Glutamatergic neuron (in vitro differentiated cells): ENCODE measurements at regions not wholly inside any gene's neighbourhood (a gene's known extent, or its start where the extent isn't known, plus 50 kb on each side); places are given as distances from the start of the nearest gene placed in this dataset.

Source experiments
- DNase-seq: peaks from one replicate; pipeline ENCODE4 v3.0.0; 2022
- H3K27ac Mint-ChIP-seq: one replicate; pipeline ENCODE4 v1.8.0; 2020; ENCODE audit warnings: mild to moderate bottlenecking, mixed read lengths, inconsistent platforms; ENCODE audit not compliant: unreplicated experiment
- H3K27me3 Mint-ChIP-seq: one replicate; pipeline ENCODE4 v1.8.0; 2020; ENCODE audit warnings: mild to moderate bottlenecking, moderate library complexity, mixed read lengths, inconsistent platforms; ENCODE audit not compliant: unreplicated experiment
- H3K36me3 Mint-ChIP-seq: one replicate; pipeline ENCODE4 v1.8.0; 2020; ENCODE audit warnings: mild to moderate bottlenecking, mixed read lengths, inconsistent platforms; ENCODE audit not compliant: unreplicated experiment
- H3K4me1 Mint-ChIP-seq: one replicate; pipeline ENCODE4 v1.8.0; 2020; ENCODE audit warnings: mild to moderate bottlenecking, low read depth, mixed read lengths, inconsistent platforms; ENCODE audit not compliant: unreplicated experiment
- H3K4me3 Mint-ChIP-seq: one replicate; pipeline ENCODE4 v1.8.0; 2020; ENCODE audit warnings: mild to moderate bottlenecking, mixed read lengths, inconsistent platforms; ENCODE audit not compliant: unreplicated experiment
- H3K9me3 Mint-ChIP-seq: one replicate; pipeline ENCODE4 v1.8.0; 2020; ENCODE audit warnings: mild to moderate bottlenecking, moderate library complexity, mixed read lengths, inconsistent platforms; ENCODE audit not compliant: unreplicated experiment
- CTCF ChIP-seq: fragments of 200-600 bp; sonication (generic); IDR thresholded peaks from one replicate; pipeline ENCODE4 v1.5.0; 2021; ENCODE audit not compliant: partially characterized antibody, unreplicated experiment

- DNase-seq: no peak
- peaks cover 6% of the 10 kb centered on the region for H3K9me3 Mint-ChIP-seq
- peaks cover 14% of the 10 kb centered on the region for H3K36me3 Mint-ChIP-seq
- no peak overlapping the region for H3K27ac Mint-ChIP-seq
- no peak overlapping the region for H3K4me3 Mint-ChIP-seq
- peaks cover 2% of the 10 kb centered on the region for H3K27me3 Mint-ChIP-seq
- no peak for TF ChIP-seq CTCF
- H3K4me1 Mint-ChIP-seq: no peaks in the 10 kb centered on the region
Observed at GRCh38 chr1:232748910-232749368, 56.3 kb upstream of the MAP10 start.

GRCh38 chr1:232751393-232752140, 53.6 kb upstream of the MAP10 start:
- Mint-ChIP-seq H3K27me3 (peaks cover 2% of the 10 kb centered on the region), H3K4me3 (no peak overlapping the region), H3K9me3 (peaks cover 6% of the 10 kb centered on the region), H3K4me1 (no peaks in the 10 kb centered on the region), H3K36me3 (peaks cover 14% of the 10 kb centered on the region), H3K27ac (no peak overlapping the region)
- TF ChIP-seq CTCF: no peak
- no peak for DNase-seq

- TF ChIP-seq CTCF: no peak
- Mint-ChIP-seq H3K36me3 (peaks cover 14% of the 10 kb centered on the region), H3K27ac (no peak overlapping the region), H3K4me3 (no peak overlapping the region), H3K9me3 (peaks cover 6% of the 10 kb centered on the region), H3K27me3 (peaks cover 2% of the 10 kb centered on the region), H3K4me1 (no peaks in the 10 kb centered on the region)
- no peak for DNase-seq
Observed at GRCh38 chr1:232752365-232752764, 52.9 kb upstream of the MAP10 start.

GRCh38 chr1:232754930-232755329, 50.3 kb upstream of the MAP10 start:
- Mint-ChIP-seq H3K4me3 (no peak overlapping the region), H3K36me3 (no peaks in the 10 kb centered on the region), H3K27ac (no peak overlapping the region), H3K27me3 (no peaks in the 10 kb centered on the region), H3K9me3 (no peaks in the 10 kb centered on the region), H3K4me1 (no peaks in the 10 kb centered on the region)
- no peak for DNase-seq
- no peak for TF ChIP-seq CTCF
